GM12864 (cell line): ENCODE measurements at regions not wholly inside any gene's neighbourhood (a gene's known extent, or its start where the extent isn't known, plus 50 kb on each side); places are given as distances from the start of the nearest gene placed in this dataset.

Source experiments
- DNase-seq: peaks from one replicate; pipeline ENCODE4 v3.0.0-alpha.2; 2011; ENCODE audit warnings: low read depth
- H3K4me3 ChIP-seq: 2 replicates; pipeline ENCODE4 v1.5.1; 2011; ENCODE audit warnings: mild to moderate bottlenecking, low read depth, low read length, control low read depth
- CTCF ChIP-seq: IDR thresholded peaks from 2 replicates; pipeline ENCODE4 v1.5.1; 2011; ENCODE audit warnings: low read depth, mild to moderate bottlenecking, moderate library complexity, low read length, control low read depth, inconsistent platforms; ENCODE audit errors: missing control alignments

- no peak overlapping the region for H3K4me3 ChIP-seq
- TF ChIP-seq CTCF = no peak
- no peak for DNase-seq
Measured at GRCh38 chr12:58615047-58615446, 305.3 kb downstream of the LRIG3 start.

GRCh38 chr12:58615576-58615975 is 304.7 kb downstream of the LRIG3 start:
- no peak for TF ChIP-seq CTCF
- DNase-seq = no peak
- H3K4me3 ChIP-seq = no peak overlapping the region

GRCh38 chr12:58616618-58617017 is 303.7 kb downstream of the LRIG3 start:
- no peak for DNase-seq
- no peak for TF ChIP-seq CTCF
- no peak overlapping the region for H3K4me3 ChIP-seq

GRCh38 chr12:58621126-58621525 is 299.2 kb downstream of the LRIG3 start:
- H3K4me3 ChIP-seq = no peak overlapping the region
- TF ChIP-seq CTCF = no peak
- no peak for DNase-seq

GRCh38 chr12:58629376-58629775 is 290.9 kb downstream of the LRIG3 start:
- no peak overlapping the region for H3K4me3 ChIP-seq
- DNase-seq = no peak
- TF ChIP-seq CTCF = no peak

- no peak for DNase-seq
- no peak for TF ChIP-seq CTCF
- H3K4me3 ChIP-seq = no peak overlapping the region
Measured at GRCh38 chr12:58633479-58633878, 286.8 kb downstream of the LRIG3 start.

GRCh38 chr12:58639318-58639934 is 280.9 kb downstream of the LRIG3 start:
- TF ChIP-seq CTCF = no peak
- DNase-seq = no peak
- H3K4me3 ChIP-seq = no peak overlapping the region
